CD4-positive, alpha-beta T cell (primary cell): ENCODE measurements at regions not wholly inside any gene's neighbourhood (a gene's known extent, or its start where the extent isn't known, plus 50 kb on each side); places are given as distances from the start of the nearest gene placed in this dataset.

Experiments
- ATAC-seq: fragments of 200-7000 bp; cut with Tn5 transposase; one replicate; pipeline ENCODE4 v1.10.0; 2022; ENCODE audit warnings: mild to moderate bottlenecking; ENCODE audit not compliant: poor library complexity
- CTCF ChIA-PET: fragments of 350-600 bp; sonication (Branson Sonifier 250); formaldehyde crosslinking; loops from one replicate; lab custom pipeline; 2021; ENCODE audit warnings: antibody characterized with exemption, inconsistent platforms; lab: Charles Lee
- POLR2A ChIA-PET: fragments of 350-600 bp; sonication (Branson Sonifier 250); formaldehyde crosslinking; loops from one replicate; lab custom pipeline; 2021; ENCODE audit warnings: antibody characterized with exemption, inconsistent platforms; lab: Charles Lee
- DNase-seq, 14 experiments: peaks; one replicate each; pipeline ENCODE4 v3.0.0-alpha.2; 2013 to 2020; ENCODE audit warnings: mixed read lengths in 2 of 14
- H3K27ac ChIP-seq, 2 donors: one replicate each; pipeline versions ENCODE4 v1.5.1 to v1.7.0; 2013; ENCODE audit warnings: low read length in 2 of 2, low read depth in 1 of 2, mild to moderate bottlenecking in 1 of 2
- H3K27me3 ChIP-seq, 2 experiments: 1 replicate in 1 of 2; 2 replicates in 1 of 2; pipeline versions ENCODE4 v1.6.1 to v1.7.0; 2013; ENCODE audit warnings: low read length in 2 of 2, control low read depth in 1 of 2, mild to moderate bottlenecking in 1 of 2, moderate library complexity in 1 of 2; ENCODE audit not compliant: insufficient read depth in 2 of 2, control insufficient read depth in 1 of 2
- H3K36me3 ChIP-seq: one replicate; pipeline ENCODE4 v1.6.1; 2013; ENCODE audit warnings: low read length, control low read depth; ENCODE audit not compliant: insufficient read depth
- H3K4me1 ChIP-seq: one replicate; pipeline ENCODE4 v1.6.1; 2013; ENCODE audit warnings: low read length, control low read depth; ENCODE audit not compliant: insufficient read depth
- H3K4me3 ChIP-seq: one replicate; pipeline ENCODE4 v1.5.1; 2013; ENCODE audit warnings: mild to moderate bottlenecking, low read length, moderate library complexity
- H3K9me3 ChIP-seq, 2 experiments: 1 replicate in 1 of 2; 2 replicates in 1 of 2; pipeline versions ENCODE4 v1.6.1 to v1.7.0; 2013; ENCODE audit warnings: low read length in 2 of 2, mild to moderate bottlenecking in 2 of 2, control low read depth in 1 of 2, moderate library complexity in 1 of 2; ENCODE audit not compliant: control insufficient read depth in 1 of 2, insufficient read depth in 1 of 2
- H3K27ac Mint-ChIP-seq: one replicate; pipeline ENCODE4 v1.8.0; 2020; ENCODE audit warnings: mixed read lengths
- H3K27me3 Mint-ChIP-seq: one replicate; pipeline ENCODE4 v1.8.0; 2021; ENCODE audit warnings: mixed read lengths
- H3K36me3 Mint-ChIP-seq: one replicate; pipeline ENCODE4 v1.8.0; 2021; ENCODE audit warnings: low read depth, mixed read lengths
- H3K4me1 Mint-ChIP-seq: one replicate; pipeline ENCODE4 v1.8.0; 2021; ENCODE audit warnings: low read depth, mixed read lengths
- H3K4me3 Mint-ChIP-seq: one replicate; pipeline ENCODE4 v1.8.0; 2020; ENCODE audit warnings: mild to moderate bottlenecking, mixed read lengths
- H3K9me3 Mint-ChIP-seq: one replicate; pipeline ENCODE4 v1.8.0; 2020; ENCODE audit warnings: mixed read lengths
- intact Hi-C, 2 experiments: fragments of 100-400 bp; cut with DNase I in 1 of 2; cut with micrococcal nuclease in 1 of 2; formaldehyde crosslinking; loops; one replicate each; pipeline versions ENCODE4 v1.15.1 to v1.9.0; 2023 to 2025; cut with DNase I, micrococcal nuclease
- TF ChIP-seq, protein P1 (sequence below): fragments of 200-600 bp; IDR thresholded peaks from one replicate; pipeline ENCODE4 v1.8.0; 2022; ENCODE audit warnings: antibody characterized with exemption, mild to moderate bottlenecking

- H3K4me3 ChIP-seq = no peak overlapping the region
- peaks cover 0 to 3% of the 10 kb centered on the region in 2 experiments for H3K9me3 ChIP-seq
- H3K36me3 Mint-ChIP-seq = no peaks in the 10 kb centered on the region
- H3K4me1 ChIP-seq = no peaks in the 10 kb centered on the region
- no peaks in the 10 kb centered on the region for H3K36me3 ChIP-seq
- no peak overlapping the region for H3K27ac ChIP-seq
- POLR2A ChIA-PET = no interaction called here
- H3K27me3 Mint-ChIP-seq = no peaks in the 10 kb centered on the region
- DNase-seq = no peak
- no peak for ATAC-seq
- CTCF ChIA-PET = no interaction called here
- TF ChIP-seq, protein P1, sequence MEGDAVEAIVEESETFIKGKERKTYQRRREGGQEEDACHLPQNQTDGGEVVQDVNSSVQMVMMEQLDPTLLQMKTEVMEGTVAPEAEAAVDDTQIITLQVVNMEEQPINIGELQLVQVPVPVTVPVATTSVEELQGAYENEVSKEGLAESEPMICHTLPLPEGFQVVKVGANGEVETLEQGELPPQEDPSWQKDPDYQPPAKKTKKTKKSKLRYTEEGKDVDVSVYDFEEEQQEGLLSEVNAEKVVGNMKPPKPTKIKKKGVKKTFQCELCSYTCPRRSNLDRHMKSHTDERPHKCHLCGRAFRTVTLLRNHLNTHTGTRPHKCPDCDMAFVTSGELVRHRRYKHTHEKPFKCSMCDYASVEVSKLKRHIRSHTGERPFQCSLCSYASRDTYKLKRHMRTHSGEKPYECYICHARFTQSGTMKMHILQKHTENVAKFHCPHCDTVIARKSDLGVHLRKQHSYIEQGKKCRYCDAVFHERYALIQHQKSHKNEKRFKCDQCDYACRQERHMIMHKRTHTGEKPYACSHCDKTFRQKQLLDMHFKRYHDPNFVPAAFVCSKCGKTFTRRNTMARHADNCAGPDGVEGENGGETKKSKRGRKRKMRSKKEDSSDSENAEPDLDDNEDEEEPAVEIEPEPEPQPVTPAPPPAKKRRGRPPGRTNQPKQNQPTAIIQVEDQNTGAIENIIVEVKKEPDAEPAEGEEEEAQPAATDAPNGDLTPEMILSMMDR = no peak
- no peak overlapping the region for H3K4me3 Mint-ChIP-seq
- no peaks in the 10 kb centered on the region for H3K9me3 Mint-ChIP-seq
- no peaks in the 10 kb centered on the region for H3K27me3 ChIP-seq
- H3K4me1 Mint-ChIP-seq = no peaks in the 10 kb centered on the region
- intact Hi-C loops = no loop called here
- no peak overlapping the region for H3K27ac Mint-ChIP-seq
Measured at GRCh38 chr4:86431543-86432116, 71.8 kb upstream of the MAPK10 start.

- no peak overlapping the region for H3K27ac ChIP-seq
- no peak for ATAC-seq
- TF ChIP-seq, protein P1 = no peak
- no peaks in the 10 kb centered on the region for H3K9me3 Mint-ChIP-seq
- intact Hi-C loops = no loop called here
- H3K36me3 ChIP-seq = no peaks in the 10 kb centered on the region
- no peaks in the 10 kb centered on the region for H3K27me3 ChIP-seq
- H3K36me3 Mint-ChIP-seq = no peaks in the 10 kb centered on the region
- no peaks in the 10 kb centered on the region for H3K27me3 Mint-ChIP-seq
- no peaks in the 10 kb centered on the region for H3K4me1 ChIP-seq
- CTCF ChIA-PET = no interaction called here
- H3K4me3 Mint-ChIP-seq = no peak overlapping the region
- no peak overlapping the region for H3K4me3 ChIP-seq
- H3K27ac Mint-ChIP-seq = no peak overlapping the region
- POLR2A ChIA-PET = no interaction called here
- no peaks in the 10 kb centered on the region for H3K4me1 Mint-ChIP-seq
- H3K9me3 ChIP-seq = peaks cover 0 to 3% of the 10 kb centered on the region in 2 experiments
- no peak for DNase-seq
Measured at GRCh38 chr4:86432559-86433134, 72.8 kb upstream of the MAPK10 start.

DNA sequence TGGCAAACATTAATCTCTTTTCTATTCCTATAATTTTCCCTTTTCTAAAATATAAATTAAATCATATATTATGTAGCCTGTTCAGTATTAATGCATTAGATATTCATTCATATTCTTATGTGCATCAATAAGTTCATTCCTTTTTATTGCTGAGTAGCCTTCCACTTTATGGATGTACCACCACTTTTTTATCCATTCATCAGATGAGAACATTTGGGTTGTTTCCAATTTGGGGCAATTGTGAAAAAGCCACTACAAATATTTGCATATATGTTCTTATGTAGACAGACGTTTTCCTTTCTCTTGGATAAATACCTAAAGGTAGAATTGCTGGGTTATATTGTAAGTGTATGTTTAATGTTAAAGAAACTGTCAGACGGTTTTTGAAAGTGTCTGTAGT, 79.4 kb upstream of the MAPK10 start:
- Mint-ChIP-seq H3K4me3 (no peak overlapping the region), H3K36me3 (no peaks in the 10 kb centered on the region), H3K27ac (no peak overlapping the region), H3K9me3 (no peaks in the 10 kb centered on the region), H3K4me1 (no peaks in the 10 kb centered on the region), H3K27me3 (peaks cover 10% of the 10 kb centered on the region)
- no peaks in the 10 kb centered on the region for H3K4me1 ChIP-seq
- H3K4me3 ChIP-seq = no peak overlapping the region
- ChIA-PET CTCF (no interaction called here), POLR2A (no interaction called here)
- DNase-seq (no peak), ATAC-seq (no peak)
- no peaks in the 10 kb centered on the region for H3K36me3 ChIP-seq
- TF ChIP-seq, protein P1 = no peak
- no peak overlapping the region for H3K27ac ChIP-seq
- intact Hi-C loops = no loop called here
- H3K27me3 ChIP-seq = peaks cover 0 to 7% of the 10 kb centered on the region in 2 experiments
- no peaks in the 10 kb centered on the region for H3K9me3 ChIP-seq
